Caki2 (cell line): ENCODE measurements at regions not wholly inside any gene's neighbourhood (a gene's known extent, or its start where the extent isn't known, plus 50 kb on each side); places are given as distances from the start of the nearest gene placed in this dataset.
"Not testable (repeated sequence)": the region's sequence is repeated elsewhere in the genome, so short reads cannot be mapped to it uniquely, and the experiment has no call there.

ENCODE experiments used
- DNase-seq: peaks from one replicate; pipeline ENCODE4 v3.0.0-alpha.2; 2015; ENCODE audit warnings: low read depth
- in situ Hi-C: cut with HindIII; loops from 2 replicates; pipeline ENCODE4 v1.10.0; 2016; ENCODE audit warnings: low sequenced_read_pairs, low pct_unique_long_range_greater_than_20kb, mixed read lengths

GRCh38 chr20:24418731-24419130, 50.7 kb upstream of the SYNDIG1 start:
- in situ Hi-C loops: no loop called here
- DNase-seq: no peak

GRCh38 chr20:24417485-24417884, 51.9 kb upstream of the SYNDIG1 start:
- DNase-seq: no peak
- in situ Hi-C loops: no loop called here

GRCh38 chr20:24415444-24415843, 54.0 kb upstream of the SYNDIG1 start:
- in situ Hi-C loops, DNase-seq: not testable (repeated sequence)

- in situ Hi-C loops: no loop called here
- no peak for DNase-seq
Observed at GRCh38 chr20:24411834-24412216, 57.6 kb upstream of the SYNDIG1 start.

- in situ Hi-C loops: no loop called here
- DNase-seq: no peak
Observed at GRCh38 chr20:24411003-24411833, 58.2 kb upstream of the SYNDIG1 start.

GRCh38 chr20:24407151-24407550, 62.3 kb upstream of the SYNDIG1 start:
- DNase-seq: no peak
- in situ Hi-C loops: no loop called here

GRCh38 chr20:24406750-24407149, 62.7 kb upstream of the SYNDIG1 start:
- DNase-seq: no peak
- in situ Hi-C loops: no loop called here

- DNase-seq: no peak
- in situ Hi-C loops: no loop called here
Observed at GRCh38 chr20:24406251-24406650, 63.2 kb upstream of the SYNDIG1 start.

- DNase-seq: no peak
- in situ Hi-C loops: no loop called here
Observed at GRCh38 chr20:24405810-24406209, 63.6 kb upstream of the SYNDIG1 start.

- DNase-seq: no peak
- in situ Hi-C loops: no loop called here
Observed at GRCh38 chr20:24403406-24403805, 66.0 kb upstream of the SYNDIG1 start.

- in situ Hi-C loops: no loop called here
- DNase-seq: no peak
Observed at GRCh38 chr20:24402188-24402587, 67.2 kb upstream of the SYNDIG1 start.

GRCh38 chr20:24395151-24395550, 74.3 kb upstream of the SYNDIG1 start:
- no peak for DNase-seq
- in situ Hi-C loops: no loop called here

- no peak for DNase-seq
- in situ Hi-C loops: no loop called here
Observed at GRCh38 chr20:24393903-24394302, 75.5 kb upstream of the SYNDIG1 start.

GRCh38 chr20:24392612-24393011, 76.8 kb upstream of the SYNDIG1 start:
- no peak for DNase-seq
- in situ Hi-C loops: no loop called here

- no peak for DNase-seq
- in situ Hi-C loops: no loop called here
Observed at GRCh38 chr20:24389686-24390085, 79.7 kb upstream of the SYNDIG1 start.

- in situ Hi-C loops: no loop called here
- no peak for DNase-seq
Observed at GRCh38 chr20:24388828-24389380, 80.5 kb upstream of the SYNDIG1 start.

GRCh38 chr20:24385547-24385946, 83.9 kb upstream of the SYNDIG1 start:
- no peak for DNase-seq
- in situ Hi-C loops: no loop called here

- in situ Hi-C loops: no loop called here
Observed at GRCh38 chr20:24384865-24385264, 84.6 kb upstream of the SYNDIG1 start.

GRCh38 chr20:24382743-24383142, 86.7 kb upstream of the SYNDIG1 start:
- DNase-seq: no peak
- in situ Hi-C loops: no loop called here

More at GRCh38 chr20:24384865-24385264, 84.6 kb upstream of the SYNDIG1 start:
- DNase-seq: no peak

- in situ Hi-C loops: no loop called here
- DNase-seq: no peak
Observed at GRCh38 chr20:24382331-24382730, 87.1 kb upstream of the SYNDIG1 start.
